GM23338 (cell line): ENCODE measurements at regions not wholly inside any gene's neighbourhood (a gene's known extent, or its start where the extent isn't known, plus 50 kb on each side); places are given as distances from the start of the nearest gene placed in this dataset.

Experiments
- ATAC-seq: fragments of 200-7000 bp; cut with Tn5 transposase; 3 replicates; pipeline ENCODE4 v1.9.1; 2020
- DNase-seq: peaks from one replicate; pipeline ENCODE4 v3.0.0-alpha.2; 2015; ENCODE audit warnings: low spot score
- H2AFZ ChIP-seq: fragments of 200-600 bp; sonication (generic); 2 replicates; pipeline ENCODE4 v1.8.0; 2016; ENCODE audit warnings: antibody characterized with exemption, mild to moderate bottlenecking, moderate library complexity
- H3F3A ChIP-seq: fragments of 200-600 bp; sonication (generic); replicated peaks from 2 replicates; pipeline ENCODE4 v1.8.0; 2017; ENCODE audit warnings: antibody characterized with exemption, mixed run types, low read depth
- H3K27ac ChIP-seq: fragments of 200-600 bp; sonication (generic); 2 replicates; pipeline ENCODE4 v1.6.1; 2016; ENCODE audit warnings: low read depth
- H3K27me3 ChIP-seq: fragments of 200-600 bp; sonication (generic); 2 replicates; pipeline ENCODE4 v1.8.0; 2016; ENCODE audit warnings: mild to moderate bottlenecking, mixed run types, moderate library complexity; ENCODE audit not compliant: insufficient read depth
- H3K36me3 ChIP-seq: fragments of 200-600 bp; sonication (generic); 2 replicates; pipeline ENCODE4 v1.8.0; 2016; ENCODE audit warnings: mild to moderate bottlenecking; ENCODE audit not compliant: insufficient read depth
- H3K4me1 ChIP-seq: fragments of 200-600 bp; sonication (generic); 2 replicates; pipeline ENCODE4 v1.8.0; 2016; ENCODE audit warnings: mild to moderate bottlenecking, moderate library complexity; ENCODE audit not compliant: insufficient read depth
- H3K4me2 ChIP-seq: fragments of 200-600 bp; sonication (generic); 2 replicates; pipeline ENCODE4 v1.7.1; 2017; ENCODE audit warnings: mixed run types
- H3K4me3 ChIP-seq: fragments of 200-600 bp; sonication (generic); 2 replicates; pipeline ENCODE4 v1.6.1; 2016; ENCODE audit warnings: mixed run types
- H3K79me2 ChIP-seq: fragments of 200-600 bp; sonication (generic); replicated peaks from 2 replicates; pipeline ENCODE4 v1.8.0; 2017; ENCODE audit warnings: mild to moderate bottlenecking; ENCODE audit not compliant: insufficient read depth
- H3K9me2 ChIP-seq: fragments of 200-600 bp; sonication (generic); 2 replicates; pipeline ENCODE4 v1.8.0; 2017; ENCODE audit not compliant: insufficient read depth
- H4K20me1 ChIP-seq: fragments of 200-600 bp; sonication (generic); replicated peaks from 2 replicates; pipeline ENCODE4 v1.8.0; 2017; ENCODE audit warnings: mild to moderate bottlenecking; ENCODE audit not compliant: insufficient read depth
- H3K27ac Mint-ChIP-seq: 2 replicates; pipeline ENCODE4 v1.8.0; 2020; ENCODE audit warnings: inconsistent platforms, mild to moderate bottlenecking, moderate library complexity, mixed read lengths
- H3K27me3 Mint-ChIP-seq: 3 replicates; pipeline ENCODE4 v1.8.0; 2022; ENCODE audit warnings: low read depth, mild to moderate bottlenecking, moderate library complexity, mixed read lengths, inconsistent platforms; ENCODE audit not compliant: insufficient read depth, poor library complexity
- H3K36me3 Mint-ChIP-seq: 3 replicates; pipeline ENCODE4 v1.8.0; 2021; ENCODE audit warnings: low read depth, mild to moderate bottlenecking, inconsistent platforms, moderate library complexity, mixed read lengths
- H3K4me1 Mint-ChIP-seq: 3 replicates; pipeline ENCODE4 v1.8.0; 2020; ENCODE audit warnings: mild to moderate bottlenecking, inconsistent platforms, mixed read lengths
- H3K4me3 Mint-ChIP-seq: 3 replicates; pipeline ENCODE4 v1.8.0; 2021; ENCODE audit warnings: moderate library complexity, mild to moderate bottlenecking, inconsistent platforms, mixed read lengths
- H3K9me3 Mint-ChIP-seq: 3 replicates; pipeline ENCODE4 v1.8.0; 2020; ENCODE audit warnings: moderate library complexity, mild to moderate bottlenecking, inconsistent platforms, mixed read lengths
- CREB1 ChIP-seq: fragments of 250-450 bp; sonication (Bioruptor Pico); IDR thresholded peaks from 2 replicates; pipeline ENCODE4 v1.5.0; 2020; ENCODE audit warnings: low read depth, mild to moderate bottlenecking, moderate library complexity
- EZH2 ChIP-seq: fragments of 200-600 bp; sonication (generic); IDR thresholded peaks from one replicate; pipeline ENCODE4 v1.8.0; 2017; ENCODE audit warnings: antibody characterized with exemption, mild to moderate bottlenecking, low read depth; ENCODE audit not compliant: unreplicated experiment
- EZH2phosphoT487 ChIP-seq: fragments of 200-600 bp; sonication (generic); IDR thresholded peaks from one replicate; pipeline ENCODE4 v1.8.1; 2018; ENCODE audit warnings: antibody characterized with exemption; ENCODE audit not compliant: unreplicated experiment
- NANOG ChIP-seq: IDR thresholded peaks from 2 replicates; pipeline ENCODE4 v1.6.1; 2016; ENCODE audit warnings: antibody characterized with exemption, borderline replicate concordance
- POLR2AphosphoS5 ChIP-seq: IDR thresholded peaks from 2 replicates; pipeline ENCODE4 v1.6.1; 2016; ENCODE audit warnings: antibody characterized with exemption, low read depth
- STAT1 ChIP-seq: IDR thresholded peaks from one replicate; pipeline ENCODE4 v1.6.1; 2016; ENCODE audit warnings: antibody characterized with exemption; ENCODE audit not compliant: unreplicated experiment
- ZNF114 ChIP-seq: fragments of 250-450 bp; sonication (Bioruptor Pico); IDR thresholded peaks from 2 replicates; pipeline ENCODE4 v1.5.0; 2020; ENCODE audit warnings: mild to moderate bottlenecking, moderate library complexity
- ZNF331 ChIP-seq: fragments of 250-450 bp; sonication (Bioruptor Pico); IDR thresholded peaks from 2 replicates; pipeline ENCODE4 v1.5.0; 2020; ENCODE audit warnings: low read depth, mild to moderate bottlenecking, moderate library complexity
- TF ChIP-seq, protein P1 (sequence below): IDR thresholded peaks from 2 replicates; pipeline ENCODE4 v1.6.1; 2016; ENCODE audit warnings: antibody characterized with exemption
- TF ChIP-seq, protein P2 (sequence below): fragments of 250-450 bp; sonication (Bioruptor Pico); IDR thresholded peaks from 2 replicates; pipeline ENCODE4 v1.5.0; 2020; ENCODE audit warnings: mild to moderate bottlenecking, moderate library complexity

DNA sequence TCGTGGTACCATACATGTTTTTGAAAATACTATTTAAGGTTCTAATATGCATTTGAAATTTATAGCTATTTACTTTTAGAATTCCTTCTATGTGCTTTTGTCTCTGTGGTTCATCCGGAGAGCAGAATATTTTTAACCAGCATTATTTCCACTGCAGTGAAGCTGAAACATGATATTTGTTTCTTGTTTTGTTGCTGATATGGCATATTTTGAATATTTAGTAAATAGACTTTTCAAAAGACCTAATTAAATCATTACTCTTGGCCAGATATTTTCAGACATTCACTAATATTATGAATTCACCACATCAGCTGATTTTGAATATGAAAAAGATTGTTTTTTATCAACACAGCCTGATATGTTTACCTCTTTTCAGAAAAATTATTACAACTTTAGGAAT lies 87.0 kb downstream of the FAT4 start:
- no peak for TF ChIP-seq NANOG
- no peak for TF ChIP-seq ZNF331 (CRISPR knock-in tag)
- TF ChIP-seq ZNF114 (CRISPR knock-in tag), result no peak
- TF ChIP-seq EZH2phosphoT487, result no peak
- TF ChIP-seq CREB1, result no peak
- TF ChIP-seq EZH2, result no peak
- TF ChIP-seq POLR2AphosphoS5, result no peak
- TF ChIP-seq, protein P1, sequence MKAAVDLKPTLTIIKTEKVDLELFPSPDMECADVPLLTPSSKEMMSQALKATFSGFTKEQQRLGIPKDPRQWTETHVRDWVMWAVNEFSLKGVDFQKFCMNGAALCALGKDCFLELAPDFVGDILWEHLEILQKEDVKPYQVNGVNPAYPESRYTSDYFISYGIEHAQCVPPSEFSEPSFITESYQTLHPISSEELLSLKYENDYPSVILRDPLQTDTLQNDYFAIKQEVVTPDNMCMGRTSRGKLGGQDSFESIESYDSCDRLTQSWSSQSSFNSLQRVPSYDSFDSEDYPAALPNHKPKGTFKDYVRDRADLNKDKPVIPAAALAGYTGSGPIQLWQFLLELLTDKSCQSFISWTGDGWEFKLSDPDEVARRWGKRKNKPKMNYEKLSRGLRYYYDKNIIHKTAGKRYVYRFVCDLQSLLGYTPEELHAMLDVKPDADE, result no peak
- TF ChIP-seq, protein P2, sequence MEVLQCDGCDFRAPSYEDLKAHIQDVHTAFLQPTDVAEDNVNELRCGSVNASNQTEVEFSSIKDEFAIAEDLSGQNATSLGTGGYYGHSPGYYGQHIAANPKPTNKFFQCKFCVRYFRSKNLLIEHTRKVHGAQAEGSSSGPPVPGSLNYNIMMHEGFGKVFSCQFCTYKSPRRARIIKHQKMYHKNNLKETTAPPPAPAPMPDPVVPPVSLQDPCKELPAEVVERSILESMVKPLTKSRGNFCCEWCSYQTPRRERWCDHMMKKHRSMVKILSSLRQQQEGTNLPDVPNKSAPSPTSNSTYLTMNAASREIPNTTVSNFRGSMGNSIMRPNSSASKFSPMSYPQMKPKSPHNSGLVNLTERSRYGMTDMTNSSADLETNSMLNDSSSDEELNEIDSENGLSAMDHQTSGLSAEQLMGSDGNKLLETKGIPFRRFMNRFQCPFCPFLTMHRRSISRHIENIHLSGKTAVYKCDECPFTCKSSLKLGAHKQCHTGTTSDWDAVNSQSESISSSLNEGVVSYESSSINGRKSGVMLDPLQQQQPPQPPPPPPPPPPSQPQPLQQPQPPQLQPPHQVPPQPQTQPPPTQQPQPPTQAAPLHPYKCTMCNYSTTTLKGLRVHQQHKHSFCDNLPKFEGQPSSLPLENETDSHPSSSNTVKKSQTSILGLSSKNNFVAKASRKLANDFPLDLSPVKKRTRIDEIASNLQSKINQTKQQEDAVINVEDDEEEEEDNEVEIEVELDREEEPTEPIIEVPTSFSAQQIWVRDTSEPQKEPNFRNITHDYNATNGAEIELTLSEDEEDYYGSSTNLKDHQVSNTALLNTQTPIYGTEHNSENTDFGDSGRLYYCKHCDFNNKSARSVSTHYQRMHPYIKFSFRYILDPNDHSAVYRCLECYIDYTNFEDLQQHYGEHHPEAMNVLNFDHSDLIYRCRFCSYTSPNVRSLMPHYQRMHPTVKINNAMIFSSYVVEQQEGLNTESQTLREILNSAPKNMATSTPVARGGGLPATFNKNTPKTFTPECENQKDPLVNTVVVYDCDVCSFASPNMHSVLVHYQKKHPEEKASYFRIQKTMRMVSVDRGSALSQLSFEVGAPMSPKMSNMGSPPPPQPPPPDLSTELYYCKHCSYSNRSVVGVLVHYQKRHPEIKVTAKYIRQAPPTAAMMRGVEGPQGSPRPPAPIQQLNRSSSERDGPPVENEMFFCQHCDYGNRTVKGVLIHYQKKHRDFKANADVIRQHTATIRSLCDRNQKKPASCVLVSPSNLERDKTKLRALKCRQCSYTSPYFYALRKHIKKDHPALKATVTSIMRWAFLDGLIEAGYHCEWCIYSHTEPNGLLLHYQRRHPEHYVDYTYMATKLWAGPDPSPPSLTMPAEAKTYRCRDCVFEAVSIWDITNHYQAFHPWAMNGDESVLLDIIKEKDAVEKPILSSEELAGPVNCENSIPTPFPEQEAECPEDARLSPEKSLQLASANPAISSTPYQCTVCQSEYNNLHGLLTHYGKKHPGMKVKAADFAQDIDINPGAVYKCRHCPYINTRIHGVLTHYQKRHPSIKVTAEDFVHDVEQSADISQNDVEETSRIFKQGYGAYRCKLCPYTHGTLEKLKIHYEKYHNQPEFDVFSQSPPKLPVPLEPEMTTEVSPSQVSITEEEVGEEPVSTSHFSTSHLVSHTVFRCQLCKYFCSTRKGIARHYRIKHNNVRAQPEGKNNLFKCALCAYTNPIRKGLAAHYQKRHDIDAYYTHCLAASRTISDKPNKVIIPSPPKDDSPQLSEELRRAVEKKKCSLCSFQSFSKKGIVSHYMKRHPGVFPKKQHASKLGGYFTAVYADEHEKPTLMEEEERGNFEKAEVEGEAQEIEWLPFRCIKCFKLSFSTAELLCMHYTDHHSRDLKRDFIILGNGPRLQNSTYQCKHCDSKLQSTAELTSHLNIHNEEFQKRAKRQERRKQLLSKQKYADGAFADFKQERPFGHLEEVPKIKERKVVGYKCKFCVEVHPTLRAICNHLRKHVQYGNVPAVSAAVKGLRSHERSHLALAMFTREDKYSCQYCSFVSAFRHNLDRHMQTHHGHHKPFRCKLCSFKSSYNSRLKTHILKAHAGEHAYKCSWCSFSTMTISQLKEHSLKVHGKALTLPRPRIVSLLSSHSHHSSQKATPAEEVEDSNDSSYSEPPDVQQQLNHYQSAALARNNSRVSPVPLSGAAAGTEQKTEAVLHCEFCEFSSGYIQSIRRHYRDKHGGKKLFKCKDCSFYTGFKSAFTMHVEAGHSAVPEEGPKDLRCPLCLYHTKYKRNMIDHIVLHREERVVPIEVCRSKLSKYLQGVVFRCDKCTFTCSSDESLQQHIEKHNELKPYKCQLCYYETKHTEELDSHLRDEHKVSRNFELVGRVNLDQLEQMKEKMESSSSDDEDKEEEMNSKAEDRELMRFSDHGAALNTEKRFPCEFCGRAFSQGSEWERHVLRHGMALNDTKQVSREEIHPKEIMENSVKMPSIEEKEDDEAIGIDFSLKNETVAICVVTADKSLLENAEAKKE, result no peak
- TF ChIP-seq STAT1, result no peak
- Histone ChIP-seq H3K4me1 (no peaks in the 10 kb centered on the region), H3K79me2 (no peaks in the 10 kb centered on the region), H4K20me1 (no peaks in the 10 kb centered on the region), H3K4me3 (no peak overlapping the region), H3K27ac (no peak overlapping the region), H3K36me3 (no peaks in the 10 kb centered on the region), H3K27me3 (no peaks in the 10 kb centered on the region), H2AFZ (no peak overlapping the region), H3K4me2 (no peak overlapping the region), H3F3A (no peaks in the 10 kb centered on the region), H3K9me2 (no peaks in the 10 kb centered on the region)
- H3K36me3 Mint-ChIP-seq, result no peaks in the 10 kb centered on the region
- no peak overlapping the region for H3K27ac Mint-ChIP-seq
- no peaks in the 10 kb centered on the region for H3K9me3 Mint-ChIP-seq
- DNase-seq (no peak), ATAC-seq (no peak)
- no peaks in the 10 kb centered on the region for H3K27me3 Mint-ChIP-seq
- peaks cover 3% of the 10 kb centered on the region; the same call in 2 of the 3 replicates for H3K4me1 Mint-ChIP-seq
- no peak overlapping the region for H3K4me3 Mint-ChIP-seq
